ENCODE measurements at regions not wholly inside any gene's neighbourhood (a gene's known extent, or its start where the extent isn't known, plus 50 kb on each side); places are given as distances from the start of the nearest gene placed in this dataset.
"Not testable (repeated sequence)": the region's sequence is repeated elsewhere in the genome, so short reads cannot be mapped to it uniquely, and the experiment has no call there.

DNA sequence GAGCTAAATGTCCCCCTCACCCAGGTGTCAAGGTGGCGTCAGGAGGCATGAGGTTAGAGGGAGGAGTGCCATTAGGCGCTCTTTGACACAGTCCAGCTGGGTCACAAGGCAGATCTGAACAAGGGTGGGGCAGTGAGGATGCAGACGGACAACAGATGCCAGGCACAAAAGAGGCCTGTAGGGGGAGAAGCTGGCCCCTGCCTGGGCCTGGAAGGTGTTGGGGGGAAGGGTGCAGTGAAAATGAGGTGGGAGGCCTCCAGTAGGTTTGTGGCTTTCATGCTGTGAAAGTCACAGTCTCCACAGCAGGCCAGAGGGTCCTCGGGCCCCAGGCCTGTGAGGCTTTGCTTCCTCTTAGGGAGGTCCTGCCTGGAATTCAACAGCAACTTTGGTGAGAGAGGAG lies 85.0 kb upstream of the PLET1 start:
- no peak overlapping the region for H3K4me3 ChIP-seq
- intact Hi-C loops (cut with DNase I), result no loop called here
- no peak for DNase-seq (ENCODE audit: low spot score in 2 of 2)
- TF ChIP-seq, protein P1, sequence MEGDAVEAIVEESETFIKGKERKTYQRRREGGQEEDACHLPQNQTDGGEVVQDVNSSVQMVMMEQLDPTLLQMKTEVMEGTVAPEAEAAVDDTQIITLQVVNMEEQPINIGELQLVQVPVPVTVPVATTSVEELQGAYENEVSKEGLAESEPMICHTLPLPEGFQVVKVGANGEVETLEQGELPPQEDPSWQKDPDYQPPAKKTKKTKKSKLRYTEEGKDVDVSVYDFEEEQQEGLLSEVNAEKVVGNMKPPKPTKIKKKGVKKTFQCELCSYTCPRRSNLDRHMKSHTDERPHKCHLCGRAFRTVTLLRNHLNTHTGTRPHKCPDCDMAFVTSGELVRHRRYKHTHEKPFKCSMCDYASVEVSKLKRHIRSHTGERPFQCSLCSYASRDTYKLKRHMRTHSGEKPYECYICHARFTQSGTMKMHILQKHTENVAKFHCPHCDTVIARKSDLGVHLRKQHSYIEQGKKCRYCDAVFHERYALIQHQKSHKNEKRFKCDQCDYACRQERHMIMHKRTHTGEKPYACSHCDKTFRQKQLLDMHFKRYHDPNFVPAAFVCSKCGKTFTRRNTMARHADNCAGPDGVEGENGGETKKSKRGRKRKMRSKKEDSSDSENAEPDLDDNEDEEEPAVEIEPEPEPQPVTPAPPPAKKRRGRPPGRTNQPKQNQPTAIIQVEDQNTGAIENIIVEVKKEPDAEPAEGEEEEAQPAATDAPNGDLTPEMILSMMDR (IDR thresholded peaks at IDR 0.05), result no peak
- peaks cover 0 to 2% of the 10 kb centered on the region in 2 donors for H3K4me1 ChIP-seq
- no peaks in the 10 kb centered on the region for H3K9me3 ChIP-seq
- no peak overlapping the region for H3K27ac ChIP-seq
- no peaks in the 10 kb centered on the region for H3K27me3 ChIP-seq
- H3K36me3 ChIP-seq, result no peaks in the 10 kb centered on the region

- H3K27ac ChIP-seq, result no peak overlapping the region
- intact Hi-C loops (cut with DNase I), result no loop called here
- DNase-seq (ENCODE audit: low spot score in 2 of 2), result no peak
- H3K9me3 ChIP-seq, result no peaks in the 10 kb centered on the region
- no peak overlapping the region for H3K4me3 ChIP-seq
- peaks cover 0 to 2% of the 10 kb centered on the region in 2 donors for H3K4me1 ChIP-seq
- TF ChIP-seq, protein P1 (IDR thresholded peaks at IDR 0.05), result no peak
- H3K27me3 ChIP-seq, result no peaks in the 10 kb centered on the region
- no peaks in the 10 kb centered on the region for H3K36me3 ChIP-seq
Observed at GRCh38 chr11:112346586-112346985, 85.9 kb upstream of the PLET1 start.

- no peaks in the 10 kb centered on the region for H3K4me1 ChIP-seq
- TF ChIP-seq, protein P1 (IDR thresholded peaks at IDR 0.05), result no peak
- intact Hi-C loops (cut with DNase I), result no loop called here
Observed at GRCh38 chr11:112348480-112349029, 87.9 kb upstream of the PLET1 start.

GRCh38 chr11:112351423-112351822 lies 90.8 kb upstream of the PLET1 start:
- H3K27ac ChIP-seq; H3K4me3 ChIP-seq; H3K9me3 ChIP-seq; H3K4me1 ChIP-seq; intact Hi-C loops (cut with DNase I); H3K36me3 ChIP-seq; DNase-seq (ENCODE audit: low spot score in 2 of 2); H3K27me3 ChIP-seq: not testable (repeated sequence)

More at GRCh38 chr11:112348480-112349029, 87.9 kb upstream of the PLET1 start:
- no peak overlapping the region for H3K4me3 ChIP-seq
- no peak for DNase-seq (ENCODE audit: low spot score in 2 of 2)
- no peaks in the 10 kb centered on the region for H3K27me3 ChIP-seq
- H3K36me3 ChIP-seq, result no peaks in the 10 kb centered on the region
- H3K27ac ChIP-seq, result no peak overlapping the region
- H3K9me3 ChIP-seq, result no peaks in the 10 kb centered on the region

GRCh38 chr11:112352907-112353306 lies 92.2 kb upstream of the PLET1 start:
- no peak overlapping the region for H3K27ac ChIP-seq
- H3K27me3 ChIP-seq, result no peaks in the 10 kb centered on the region
- H3K9me3 ChIP-seq, result no peaks in the 10 kb centered on the region
- no peaks in the 10 kb centered on the region for H3K4me1 ChIP-seq
- no peak for DNase-seq (ENCODE audit: low spot score in 2 of 2)
- H3K36me3 ChIP-seq, result no peaks in the 10 kb centered on the region
- intact Hi-C loops (cut with DNase I), result no loop called here
- H3K4me3 ChIP-seq, result no peak overlapping the region
- TF ChIP-seq, protein P1 (IDR thresholded peaks at IDR 0.05), result no peak

DNA sequence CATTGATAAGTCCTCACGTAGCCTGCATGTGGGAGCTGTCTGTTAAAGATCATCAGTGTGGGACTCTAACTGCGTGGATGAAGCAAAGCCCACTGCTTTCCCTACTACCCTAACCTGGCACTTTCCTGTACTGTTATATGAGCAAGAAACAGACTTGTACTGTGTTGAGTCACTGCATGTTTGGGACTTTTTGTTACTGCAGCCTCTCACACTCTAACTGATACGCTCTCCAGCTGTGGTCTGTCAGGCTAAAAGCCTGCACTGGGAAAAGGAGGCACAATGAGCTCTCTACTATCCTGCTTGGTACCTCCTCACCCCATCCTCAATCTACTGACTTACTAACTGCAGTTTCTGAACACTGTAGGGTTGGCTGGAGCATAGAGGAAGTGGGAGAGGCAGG lies 93.7 kb upstream of the PLET1 start:
- H3K27me3 ChIP-seq, result no peaks in the 10 kb centered on the region
- H3K4me3 ChIP-seq, result no peak overlapping the region
- DNase-seq (ENCODE audit: low spot score in 2 of 2), result no peak
- no peaks in the 10 kb centered on the region for H3K9me3 ChIP-seq
- no peaks in the 10 kb centered on the region for H3K4me1 ChIP-seq
- intact Hi-C loops (cut with DNase I), result no loop called here
- H3K27ac ChIP-seq, result no peak overlapping the region
- TF ChIP-seq, protein P1 (IDR thresholded peaks at IDR 0.05), result no peak
- no peaks in the 10 kb centered on the region for H3K36me3 ChIP-seq
